Kasumi-1 (cell line): ENCODE measurements at regions not wholly inside any gene's neighbourhood (a gene's known extent, or its start where the extent isn't known, plus 50 kb on each side); places are given as distances from the start of the nearest gene placed in this dataset.
"Not testable (repeated sequence)": the region's sequence is repeated elsewhere in the genome, so short reads cannot be mapped to it uniquely, and the experiment has no call there.

Experiments used
- DNase-seq, 2 experiments: peaks; one replicate each; lab custom pipeline; 2025; lab: John Stamatoyannopoulos, UW

DNA sequence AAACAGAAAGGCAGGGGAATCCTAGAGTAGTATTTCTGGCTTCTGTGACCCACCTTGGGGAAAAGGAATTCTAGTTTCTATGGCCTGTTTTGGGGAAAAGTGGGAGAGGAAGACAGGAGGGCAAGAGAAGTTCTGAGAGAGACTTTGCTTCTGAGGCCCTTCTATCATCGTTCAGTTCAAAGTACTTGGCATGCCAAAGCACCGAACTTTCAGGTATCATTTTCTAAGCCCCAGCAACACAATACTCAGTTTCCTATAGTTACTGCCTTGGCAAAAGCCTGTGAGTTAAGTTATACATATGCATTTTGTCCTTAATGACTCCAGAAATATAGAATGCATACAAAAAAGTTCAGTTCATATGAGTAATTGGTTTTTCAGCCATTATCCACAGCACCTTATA lies 74.1 kb upstream of the CHD2 start:
- no peak for DNase-seq

- DNase-seq, result not testable (repeated sequence)
Observed at GRCh38 chr15:92827991-92828390, 72.1 kb upstream of the CHD2 start.

GRCh38 chr15:92829875-92830274 lies 70.2 kb upstream of the CHD2 start:
- no peak for DNase-seq

GRCh38 chr15:92831336-92831654 lies 68.8 kb upstream of the CHD2 start:
- DNase-seq, result no peak

DNA sequence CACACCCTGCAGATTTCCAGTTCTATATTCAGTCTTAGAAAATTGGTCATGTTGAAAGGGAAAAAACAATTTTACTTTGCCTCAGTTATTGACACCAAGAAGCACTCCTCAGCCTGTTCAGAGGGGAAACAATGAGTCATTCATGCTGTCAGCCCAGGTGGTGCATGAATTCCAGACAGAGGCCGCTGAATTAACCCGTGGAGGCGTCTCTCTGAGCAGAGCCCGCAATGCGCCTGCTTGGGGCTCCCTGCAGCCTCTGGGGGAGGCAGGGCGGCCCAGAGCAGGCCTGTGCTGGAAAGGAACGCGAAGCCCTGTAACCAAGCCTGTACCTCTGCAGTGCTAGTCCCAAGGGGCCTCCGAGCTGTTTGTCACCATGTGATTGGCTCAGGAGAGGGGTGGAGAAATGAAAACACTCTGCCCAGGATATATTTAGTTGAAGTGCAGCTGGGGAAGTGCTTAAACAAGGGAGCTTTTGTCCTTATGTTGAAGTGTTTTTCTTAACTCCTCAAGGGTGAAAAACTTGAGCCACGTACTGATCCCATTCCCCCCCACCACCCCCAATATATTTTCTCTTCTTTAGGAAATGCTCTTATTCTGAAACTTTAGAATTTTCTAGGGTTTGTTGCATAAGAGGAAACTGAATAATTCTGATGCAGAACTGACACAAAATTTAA lies 68.3 kb upstream of the CHD2 start:
- DNase-seq, result peak; percentile 98 to 99

GRCh38 chr15:92833106-92833433 lies 67.1 kb upstream of the CHD2 start:
- no peak for DNase-seq

DNA sequence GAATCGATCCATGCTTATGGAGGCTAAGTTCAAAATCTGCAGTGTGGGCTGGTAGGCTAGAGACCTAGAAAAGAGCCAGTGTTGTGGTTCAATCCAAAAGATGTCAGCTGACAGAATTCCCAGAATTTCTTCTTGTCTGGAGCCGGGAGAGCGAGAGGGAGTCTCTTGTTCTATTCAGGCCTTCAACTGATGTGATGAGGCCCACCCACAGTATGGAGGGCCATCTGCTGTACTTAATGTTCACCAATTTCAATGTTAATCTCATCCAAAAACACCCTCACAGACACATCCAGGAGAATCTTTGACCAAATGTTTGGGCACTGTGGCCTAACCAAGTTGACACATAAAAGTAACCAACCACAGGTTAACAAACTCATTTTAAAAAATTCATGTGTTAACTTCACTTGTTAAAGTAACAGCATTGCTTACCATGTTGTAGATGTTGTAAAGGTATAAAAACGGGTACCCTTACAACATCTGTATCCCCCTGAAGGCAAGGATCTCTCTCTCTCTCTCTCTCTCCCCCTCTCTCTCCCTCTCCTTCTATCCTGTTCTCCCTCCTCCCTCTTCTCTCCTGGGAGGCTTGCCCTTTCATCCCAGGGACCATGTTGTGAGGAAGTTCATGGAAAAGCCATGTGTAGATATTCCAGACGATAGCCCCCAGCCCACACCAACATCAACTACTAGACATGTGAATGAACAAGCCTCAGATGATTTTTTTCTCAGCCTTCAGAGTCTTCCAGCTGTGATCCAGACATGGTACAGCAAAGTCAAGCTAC lies 66.4 kb upstream of the CHD2 start:
- DNase-seq, result no peak

DNA sequence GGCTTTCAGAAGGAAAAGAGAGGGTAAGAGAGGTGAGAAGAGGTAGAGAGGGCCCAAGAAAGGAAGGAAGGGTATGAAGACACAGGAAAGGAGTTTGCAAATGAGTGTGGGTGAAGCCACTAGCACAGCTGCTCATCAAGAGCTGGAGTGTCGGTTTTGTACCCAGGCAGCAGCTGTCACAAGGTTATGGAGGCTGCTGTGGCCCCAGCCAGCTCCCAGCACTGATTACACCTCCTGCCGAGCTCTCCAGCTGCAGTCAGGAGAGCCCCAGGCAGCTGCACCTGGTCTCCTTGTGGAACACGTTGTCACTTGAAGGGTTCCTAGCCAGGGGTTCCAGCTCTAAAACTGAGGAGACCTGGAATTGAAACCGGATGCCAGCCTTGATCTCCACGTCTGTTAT lies 60.4 kb upstream of the CHD2 start:
- DNase-seq, result peak in 1 of 2 experiments; percentile 32

DNA sequence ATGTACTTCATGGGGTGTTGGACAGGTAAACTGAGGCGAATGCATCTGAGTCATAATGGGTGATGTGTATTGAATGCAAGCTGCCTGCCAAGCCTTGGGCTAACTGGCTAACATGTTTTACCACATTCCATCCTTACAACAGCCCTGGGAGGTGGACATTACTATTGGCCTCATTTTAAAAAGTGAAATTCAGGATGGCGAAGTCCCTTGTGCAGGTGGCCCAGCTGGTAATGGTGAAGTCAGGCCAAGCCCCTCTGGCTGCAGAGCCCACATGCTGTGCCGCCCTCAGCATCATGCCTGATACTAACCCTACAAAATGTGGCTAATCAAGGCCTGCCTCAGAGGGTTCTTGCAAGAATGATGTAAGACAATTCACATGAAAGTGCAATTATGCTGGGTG lies 60.0 kb upstream of the CHD2 start:
- no peak for DNase-seq

DNA sequence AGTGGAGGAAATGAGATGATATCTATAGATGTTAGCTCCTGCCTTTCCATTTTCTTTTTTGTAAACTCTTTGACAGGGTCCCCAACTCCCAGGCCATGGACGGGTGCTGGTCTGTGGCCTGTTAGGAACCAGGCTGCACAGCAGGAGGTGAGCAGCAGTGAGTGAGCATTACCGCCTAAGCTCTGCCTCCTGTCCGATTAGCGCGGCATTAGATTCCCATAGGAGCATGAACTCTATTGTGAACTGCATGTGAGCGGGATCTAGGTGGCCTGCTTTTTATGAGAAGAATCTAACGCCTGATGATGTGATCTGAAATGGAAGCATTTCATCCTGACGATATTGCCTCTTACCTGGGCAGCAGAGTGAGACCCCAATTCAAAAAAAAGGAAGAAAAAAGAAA lies 56.8 kb upstream of the CHD2 start:
- DNase-seq, result no peak

DNA sequence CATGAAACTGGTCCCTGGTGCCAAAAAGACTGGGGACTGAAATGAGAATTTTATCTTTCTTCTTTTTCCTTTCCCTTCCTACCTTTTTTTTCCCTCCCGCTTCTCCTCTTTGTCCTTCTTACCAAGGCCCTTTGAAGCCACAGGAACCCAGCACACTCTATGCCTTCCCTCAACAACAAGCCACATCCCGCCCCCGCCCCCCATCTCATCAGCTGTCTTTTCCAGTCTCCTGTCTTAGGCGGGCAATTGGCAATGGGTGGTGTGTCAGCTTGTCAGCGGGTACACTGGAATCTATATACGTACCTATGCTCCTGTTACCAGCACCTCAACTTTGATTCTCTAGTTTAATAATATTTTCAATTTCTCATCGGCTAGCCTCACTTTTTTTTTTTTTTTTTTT lies 56.3 kb upstream of the CHD2 start:
- no peak for DNase-seq

- peak; percentile 90 to 95 for DNase-seq
Observed at GRCh38 chr15:92845126-92845508, 55.0 kb upstream of the CHD2 start.

DNA sequence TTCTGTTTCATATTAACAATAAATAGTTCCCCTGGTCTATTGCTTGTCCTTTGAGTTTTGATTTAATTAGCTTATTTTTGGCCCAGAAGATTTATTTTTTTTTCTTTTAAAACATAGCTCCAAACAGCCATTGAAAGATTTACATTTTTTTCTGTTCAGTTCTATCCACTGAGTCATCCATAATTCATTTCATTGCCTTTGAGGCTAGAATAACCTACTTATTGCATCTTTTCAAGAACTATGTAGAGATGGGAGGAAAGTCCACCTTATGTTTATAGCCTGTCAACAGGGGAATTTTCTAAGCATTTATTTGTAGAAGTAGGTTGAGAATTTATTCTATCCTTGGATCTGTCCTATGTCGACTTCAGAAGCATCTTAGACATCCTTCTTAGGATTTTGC lies 53.4 kb upstream of the CHD2 start:
- no peak for DNase-seq

DNA sequence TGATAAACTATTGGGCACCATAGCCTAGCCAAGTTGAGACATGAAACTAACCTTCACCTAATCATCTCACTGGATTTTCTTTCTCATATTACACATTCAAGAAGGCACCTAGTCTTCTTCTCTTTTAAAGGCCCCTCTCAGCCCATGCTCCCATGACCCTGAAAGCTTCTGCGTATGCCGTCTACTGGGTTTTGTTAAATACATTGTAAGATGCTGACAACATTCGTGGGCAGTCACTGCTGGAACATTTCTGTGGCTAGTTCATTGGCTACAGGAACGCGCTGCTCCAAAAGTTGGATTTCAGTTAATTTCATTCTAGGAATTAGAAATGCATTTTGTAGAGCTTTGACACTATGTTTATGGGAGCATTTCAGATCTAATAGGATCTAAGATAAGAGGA lies 52.3 kb upstream of the CHD2 start:
- no peak for DNase-seq

DNA sequence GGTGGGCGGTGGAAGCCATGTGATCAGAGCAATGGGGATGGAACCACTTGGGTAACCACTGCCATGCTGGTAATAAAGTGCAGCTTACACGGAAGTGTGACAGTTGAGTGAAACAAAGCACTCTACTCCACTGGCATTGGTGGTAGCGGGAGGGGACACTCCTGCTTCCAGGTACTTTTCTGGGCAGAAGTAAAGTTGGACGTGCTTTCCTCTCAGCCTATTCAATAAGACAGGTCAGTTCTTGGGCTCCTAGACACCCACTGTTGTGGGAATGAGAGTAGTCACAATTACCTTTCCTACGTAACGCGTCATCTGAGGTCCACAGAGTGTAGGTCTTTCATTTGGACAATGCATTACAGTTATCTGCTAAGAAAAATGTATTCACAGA lies 51.7 kb upstream of the CHD2 start:
- DNase-seq, result no peak

GRCh38 chr15:92848852-92849598 lies 51.1 kb upstream of the CHD2 start:
- DNase-seq, result no peak

- DNase-seq, result not testable (repeated sequence)
Observed at GRCh38 chr15:92850218-92850617, 49.9 kb upstream of the CHD2 start.
